Liver (tissue), 3 donors: ENCODE measurements at regions not wholly inside any gene's neighbourhood (a gene's known extent, or its start where the extent isn't known, plus 50 kb on each side); places are given as distances from the start of the nearest gene placed in this dataset.

Experiments used
- CTCF ChIP-seq: fragments of 150-350 bp; IDR thresholded peaks from 2 replicates; pipeline ENCODE4 v1.5.1; 2017; ENCODE audit warnings: improper control_type of control experiment, low read depth, low read length; ENCODE audit not compliant: missing input control
- EGR1 ChIP-seq, 2 donors: IDR thresholded peaks; 2 replicates each; pipeline ENCODE4 v1.6.1; 2016 to 2018; ENCODE audit warnings: antibody characterized with exemption in 2 of 2, low read depth in 2 of 2
- GABPA ChIP-seq, 2 donors: IDR thresholded peaks in 1 of 2; conservative IDR thresholded peaks in 1 of 2; 2 replicates each; pipeline ENCODE4 v1.6.1; 2016; ENCODE audit warnings: antibody characterized with exemption in 2 of 2, mild to moderate bottlenecking in 1 of 2, moderate library complexity in 1 of 2
- HNF4A ChIP-seq, 2 donors: conservative IDR thresholded peaks; 2 replicates each; pipeline ENCODE4 v1.6.1; 2016; ENCODE audit warnings: antibody characterized with exemption in 2 of 2, mild to moderate bottlenecking in 2 of 2
- MAX ChIP-seq: IDR thresholded peaks from 2 replicates; pipeline ENCODE4 v1.6.1; 2016; ENCODE audit warnings: antibody characterized with exemption
- RAD21 ChIP-seq, 2 donors: IDR thresholded peaks; 2 replicates each; pipeline ENCODE4 v1.6.1; 2016; ENCODE audit warnings: antibody characterized with exemption in 2 of 2, mild to moderate bottlenecking in 2 of 2
- TAF1 ChIP-seq: conservative IDR thresholded peaks from 2 replicates; pipeline ENCODE4 v1.6.1; 2016; ENCODE audit warnings: antibody characterized with exemption, mild to moderate bottlenecking
- YY1 ChIP-seq: IDR thresholded peaks from 2 replicates; pipeline ENCODE4 v1.6.1; 2016; ENCODE audit warnings: antibody characterized with exemption, mild to moderate bottlenecking
- ZBTB33 ChIP-seq: IDR thresholded peaks from 2 replicates; pipeline ENCODE4 v1.6.1; 2016; ENCODE audit warnings: antibody characterized with exemption
- donor health status: healthy.
- donor health status: healthy.

- TF ChIP-seq CTCF, result no peak
- peak; percentile 72 for TF ChIP-seq YY1
- TF ChIP-seq HNF4A (conservative IDR thresholded peaks at IDR 0.05), result peak; percentile 99
- peak in 1 of 2 donors; percentile 16 for TF ChIP-seq GABPA (IDR thresholded peaks at IDR 0.05 in 1 of 2, conservative IDR thresholded peaks at IDR 0.05 in 1 of 2)
- TF ChIP-seq MAX, result peak; percentile 50
- no peak for TF ChIP-seq TAF1
- peak; percentile 45 to 54 for TF ChIP-seq RAD21 (IDR thresholded peaks at IDR 0.05)
- no peak for TF ChIP-seq EGR1 (IDR thresholded peaks at IDR 0.05; ENCODE audit: low read depth in 2 of 2)
- peak; percentile 87 for TF ChIP-seq ZBTB33
Measured at GRCh38 chr2:184369307-184369706, 229.0 kb upstream of the ZNF804A start.
